Loucy (cell line): ENCODE measurements at regions not wholly inside any gene's neighbourhood (a gene's known extent, or its start where the extent isn't known, plus 50 kb on each side); places are given as distances from the start of the nearest gene placed in this dataset.

Source experiments
- H2AFZ ChIP-seq: fragments of 200-600 bp; sonication (generic); 2 replicates; pipeline ENCODE4 v1.6.0; 2016; ENCODE audit warnings: antibody characterized with exemption, mild to moderate bottlenecking, low read length, moderate library complexity
- H3F3A ChIP-seq: fragments of 200-600 bp; 2 replicates; pipeline ENCODE4 v1.6.0; 2016; ENCODE audit warnings: antibody characterized with exemption, low read depth, mild to moderate bottlenecking
- H3K27me3 ChIP-seq: fragments of 200-600 bp; sonication (generic); 2 replicates; pipeline ENCODE4 v1.6.1; 2014; ENCODE audit warnings: low read length, mild to moderate bottlenecking; ENCODE audit not compliant: insufficient read depth, poor library complexity, severe bottlenecking
- H3K36me3 ChIP-seq: fragments of 200-600 bp; sonication (generic); 2 replicates; pipeline ENCODE4 v1.6.1; 2016; ENCODE audit warnings: low read length; ENCODE audit not compliant: insufficient read depth
- H3K4me1 ChIP-seq: fragments of 200-600 bp; sonication (generic); 2 replicates; pipeline ENCODE4 v1.5.1; 2014; ENCODE audit warnings: low read length, mild to moderate bottlenecking; ENCODE audit not compliant: insufficient read depth, poor library complexity, severe bottlenecking
- H3K4me2 ChIP-seq: fragments of 200-600 bp; sonication (generic); 2 replicates; pipeline ENCODE4 v1.6.0; 2014; ENCODE audit warnings: antibody characterized with exemption, low read length, low read depth, mild to moderate bottlenecking; ENCODE audit not compliant: poor library complexity, severe bottlenecking
- H3K4me3 ChIP-seq: fragments of 200-600 bp; sonication (generic); 2 replicates; pipeline ENCODE4 v1.5.1; 2014; ENCODE audit warnings: low read length, mild to moderate bottlenecking, mixed read lengths; ENCODE audit not compliant: poor library complexity, severe bottlenecking
- H3K79me2 ChIP-seq: fragments of 200-600 bp; sonication (generic); 2 replicates; pipeline ENCODE4 v1.6.1; 2014; ENCODE audit warnings: low read length; ENCODE audit not compliant: insufficient read depth
- H3K9ac ChIP-seq: fragments of 200-600 bp; sonication (generic); 2 replicates; pipeline ENCODE4 v1.6.0; 2014; ENCODE audit warnings: mild to moderate bottlenecking, low read depth, low read length, moderate library complexity; ENCODE audit not compliant: poor library complexity, severe bottlenecking
- H3K9me2 ChIP-seq: fragments of 200-600 bp; sonication (generic); replicated peaks from 2 replicates; pipeline ENCODE4 v1.6.1; 2016; ENCODE audit warnings: low read depth, low read length, mixed read lengths
- H3K9me3 ChIP-seq: fragments of 200-600 bp; sonication (generic); 2 replicates; pipeline ENCODE4 v1.6.1; 2014; ENCODE audit warnings: mild to moderate bottlenecking, antibody characterized with exemption, low read length, low read depth; ENCODE audit not compliant: insufficient read depth
- H4K20me1 ChIP-seq: fragments of 200-600 bp; sonication (generic); 2 replicates; pipeline ENCODE4 v1.6.0; 2014; ENCODE audit warnings: antibody characterized with exemption, low read length, mild to moderate bottlenecking; ENCODE audit not compliant: insufficient read depth, poor library complexity, severe bottlenecking
- EZH2phosphoT487 ChIP-seq: fragments of 200-600 bp; IDR thresholded peaks from 2 replicates; pipeline ENCODE4 v1.6.1; 2018; ENCODE audit warnings: antibody characterized with exemption, mild to moderate bottlenecking, moderate library complexity, borderline replicate concordance
- TF ChIP-seq, protein P1 (sequence below): fragments of 200-600 bp; sonication (generic); conservative IDR thresholded peaks from 2 replicates; pipeline ENCODE4 v1.5.1; 2014; ENCODE audit warnings: mild to moderate bottlenecking, antibody characterized with exemption, low read length

DNA sequence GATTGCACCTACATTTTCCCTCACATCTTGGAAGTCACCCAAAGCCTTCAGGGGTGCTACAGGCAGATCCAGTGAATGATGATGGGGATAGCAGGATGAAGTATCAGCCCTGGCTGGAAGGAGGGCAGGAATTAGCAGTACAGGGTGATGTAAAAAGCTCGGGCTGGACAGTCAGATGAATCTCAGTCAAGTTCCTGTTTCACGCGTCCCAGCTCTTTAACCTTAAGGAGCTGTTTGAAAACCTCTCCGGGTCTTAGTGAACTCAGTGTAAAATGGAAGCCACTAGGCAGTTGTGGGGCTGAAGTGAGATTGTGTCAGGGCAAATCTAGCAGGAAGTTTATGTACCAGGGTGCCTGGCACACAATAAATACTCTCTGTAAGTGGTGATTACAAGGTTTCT, 166.4 kb upstream of the PROK2 start:
- H3K36me3 ChIP-seq = no peaks in the 10 kb centered on the region
- H3K27me3 ChIP-seq = no peaks in the 10 kb centered on the region

DNA sequence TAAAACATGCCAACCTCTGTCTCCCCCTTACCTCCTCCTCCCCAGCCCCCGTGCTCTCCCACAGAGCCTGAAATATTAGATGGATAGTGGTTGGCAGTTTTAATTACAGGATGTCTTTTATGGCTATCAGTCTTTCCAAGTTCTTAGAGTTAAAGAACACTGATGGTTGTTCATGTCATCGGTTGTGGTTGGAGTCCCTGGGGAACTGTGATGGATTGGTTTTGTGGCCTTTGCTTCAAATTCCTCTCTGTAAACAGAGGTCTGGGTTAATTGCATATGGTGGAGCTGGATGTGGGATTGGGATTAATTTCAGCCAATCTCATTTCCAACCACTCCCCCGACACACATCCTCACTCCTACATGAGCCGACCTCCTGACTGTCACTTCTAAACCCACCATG, 164.5 kb upstream of the PROK2 start:
- H3K36me3 ChIP-seq = no peaks in the 10 kb centered on the region
- H4K20me1 ChIP-seq = no peaks in the 10 kb centered on the region
- H3K4me1 ChIP-seq = peaks cover 56% of the 10 kb centered on the region
- 0 out of 2 replicates have a peak, but pooled peaks cover 6% of the 10 kb centered on the region for H3F3A ChIP-seq
- no peaks in the 10 kb centered on the region for H3K27me3 ChIP-seq
- no peak overlapping the region for H3K9ac ChIP-seq
- no peaks in the 10 kb centered on the region for H3K79me2 ChIP-seq
- peak overlapping the region; percentile 3 for H3K4me3 ChIP-seq
- H3K4me2 ChIP-seq = peak overlapping the region; percentile 48
- H3K9me2 ChIP-seq = no peaks in the 10 kb centered on the region
- H2AFZ ChIP-seq = no peak overlapping the region
- TF ChIP-seq, protein P1, sequence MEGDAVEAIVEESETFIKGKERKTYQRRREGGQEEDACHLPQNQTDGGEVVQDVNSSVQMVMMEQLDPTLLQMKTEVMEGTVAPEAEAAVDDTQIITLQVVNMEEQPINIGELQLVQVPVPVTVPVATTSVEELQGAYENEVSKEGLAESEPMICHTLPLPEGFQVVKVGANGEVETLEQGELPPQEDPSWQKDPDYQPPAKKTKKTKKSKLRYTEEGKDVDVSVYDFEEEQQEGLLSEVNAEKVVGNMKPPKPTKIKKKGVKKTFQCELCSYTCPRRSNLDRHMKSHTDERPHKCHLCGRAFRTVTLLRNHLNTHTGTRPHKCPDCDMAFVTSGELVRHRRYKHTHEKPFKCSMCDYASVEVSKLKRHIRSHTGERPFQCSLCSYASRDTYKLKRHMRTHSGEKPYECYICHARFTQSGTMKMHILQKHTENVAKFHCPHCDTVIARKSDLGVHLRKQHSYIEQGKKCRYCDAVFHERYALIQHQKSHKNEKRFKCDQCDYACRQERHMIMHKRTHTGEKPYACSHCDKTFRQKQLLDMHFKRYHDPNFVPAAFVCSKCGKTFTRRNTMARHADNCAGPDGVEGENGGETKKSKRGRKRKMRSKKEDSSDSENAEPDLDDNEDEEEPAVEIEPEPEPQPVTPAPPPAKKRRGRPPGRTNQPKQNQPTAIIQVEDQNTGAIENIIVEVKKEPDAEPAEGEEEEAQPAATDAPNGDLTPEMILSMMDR = no peak
- peak; percentile 13; the same call in 1 of the 2 replicates for TF ChIP-seq EZH2phosphoT487
- no peaks in the 10 kb centered on the region for H3K9me3 ChIP-seq

More for the DNA sequence above, 166.4 kb upstream of the PROK2 start:
- Histone ChIP-seq H3K9me3 (no peaks in the 10 kb centered on the region), H2AFZ (0 out of 2 replicates have a peak overlapping the region, but pooled peaks have one; percentile 4), H3K9ac (no peak overlapping the region), H4K20me1 (no peaks in the 10 kb centered on the region), H3K9me2 (no peaks in the 10 kb centered on the region), H3K4me3 (no peak overlapping the region), H3K79me2 (no peaks in the 10 kb centered on the region), H3K4me1 (peaks cover 67% of the 10 kb centered on the region), H3F3A (0 out of 2 replicates have a peak, but pooled peaks cover 7% of the 10 kb centered on the region), H3K4me2 (peak overlapping the region; percentile 32)
- TF ChIP-seq EZH2phosphoT487 = no peak
- TF ChIP-seq, protein P1 = no peak

DNA sequence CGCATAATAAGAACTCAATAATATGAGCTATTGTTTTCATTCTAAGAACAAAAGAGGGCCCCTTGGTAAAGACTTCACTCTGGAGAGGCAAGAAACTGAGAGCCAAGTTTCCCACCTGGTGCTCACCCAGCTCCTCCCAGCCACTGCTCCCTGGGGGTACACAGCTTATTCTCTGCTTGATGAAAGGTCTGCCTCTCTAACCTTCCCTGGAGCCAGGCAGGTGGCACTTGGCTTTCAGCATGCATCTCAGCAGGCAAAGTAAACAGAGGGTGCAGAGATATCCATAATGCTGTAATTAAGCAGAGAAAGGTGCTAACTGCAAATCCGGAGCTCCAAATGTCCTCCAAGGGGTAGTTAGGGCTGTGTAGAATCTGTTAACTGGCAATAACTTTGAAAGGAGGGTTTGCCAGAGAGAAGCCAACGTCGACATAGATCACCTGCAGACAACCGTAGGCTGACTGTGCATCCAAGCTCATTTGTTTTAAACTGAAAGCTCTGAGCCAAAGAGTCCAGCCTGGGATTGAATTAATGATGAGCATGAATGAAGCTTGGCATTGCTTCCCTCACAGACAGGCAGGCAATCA, 159.6 kb upstream of the PROK2 start:
- no peaks in the 10 kb centered on the region for H3K9me3 ChIP-seq
- no peaks in the 10 kb centered on the region for H3K79me2 ChIP-seq
- H3K4me1 ChIP-seq = peaks cover 23% of the 10 kb centered on the region
- no peak overlapping the region for H3K4me3 ChIP-seq
- H3K36me3 ChIP-seq = no peaks in the 10 kb centered on the region
- H3F3A ChIP-seq = no peaks in the 10 kb centered on the region
- H3K9ac ChIP-seq = no peak overlapping the region
- H4K20me1 ChIP-seq = no peaks in the 10 kb centered on the region
- TF ChIP-seq EZH2phosphoT487 = no peak
- TF ChIP-seq, protein P1 = no peak
- H3K4me2 ChIP-seq = no peak overlapping the region
- no peaks in the 10 kb centered on the region for H3K9me2 ChIP-seq
- no peaks in the 10 kb centered on the region for H3K27me3 ChIP-seq
- H2AFZ ChIP-seq = no peak overlapping the region
